HepG2 (cell line): ENCODE measurements at regions not wholly inside any gene's neighbourhood (a gene's known extent, or its start where the extent isn't known, plus 50 kb on each side); places are given as distances from the start of the nearest gene placed in this dataset.
"Not testable (repeated sequence)": the region's sequence is repeated elsewhere in the genome, so short reads cannot be mapped to it uniquely, and the experiment has no call there.

Experiments
- ATAC-seq: fragments of 200-7000 bp; cut with Tn5 transposase; 3 replicates; pipeline ENCODE4 v1.9.1; 2020; ENCODE audit warnings: mild to moderate bottlenecking, moderate library complexity
- BruUV-seq: library from RNA; stranded (reverse); fragments of 400-500 nt; replicated peaks from 2 replicates; lab custom pipeline; 2021; lab: Mats Ljungman, UMichigan
- CTCF ChIA-PET: fragments of 300-600 bp; formaldehyde crosslinking; extraction: SDS; loops from one replicate; lab custom pipeline; 2021; ENCODE audit warnings: low total read pairs, inconsistent platforms, low intra/inter-chr PET ratio; lab: Yijun Ruan, JAX
- POLR2A ChIA-PET: fragments of 350-600 bp; sonication (Branson Sonifier 250); formaldehyde crosslinking; loops from one replicate; lab custom pipeline; 2020; ENCODE audit warnings: antibody characterized with exemption, inconsistent platforms; lab: Yijun Ruan, JAX
- DNase-seq: peaks from one replicate; pipeline ENCODE4 v3.0.0-alpha.2; 2015; ENCODE audit warnings: low spot score
- FAIRE-seq: peaks from 3 replicates; lab custom pipeline; 2011; peaks lifted over from hg19 to GRCh38; lab: Jason Lieb, UNC
- H2AFZ ChIP-seq: one replicate; pipeline ENCODE4 v1.6.1; 2011; ENCODE audit warnings: low read length, inconsistent platforms
- H3K27ac ChIP-seq: fragments of 300-600 bp; 3 replicates; pipeline ENCODE4 v1.8.0; 2011; ENCODE audit warnings: mixed run types, mild to moderate bottlenecking, mixed read lengths, low read length, inconsistent platforms; ENCODE audit not compliant: insufficient read depth; ENCODE audit errors: extremely low read length
- H3K27me3 ChIP-seq, 2 experiments: fragments of 200-600 bp in 1 of 2; 2 replicates in 1 of 2; 3 replicates in 1 of 2; pipeline versions ENCODE4 v1.6.0 to v1.8.0; 2011; ENCODE audit warnings: low read length in 2 of 2, mild to moderate bottlenecking in 2 of 2, moderate library complexity in 2 of 2, inconsistent platforms in 1 of 2; ENCODE audit not compliant: insufficient read depth in 2 of 2, control insufficient read depth in 1 of 2
- H3K36me3 ChIP-seq, 2 experiments: fragments of 200-600 bp in 1 of 2; replicated peaks in 1 of 2; 2 replicates in 1 of 2; 3 replicates in 1 of 2; pipeline versions ENCODE4 v1.5.1 to v1.8.0; 2011; ENCODE audit warnings: low read length in 2 of 2, inconsistent platforms in 1 of 2; ENCODE audit not compliant: insufficient read depth in 2 of 2, control insufficient read depth in 1 of 2
- H3K4me1 ChIP-seq: 2 replicates; pipeline ENCODE4 v1.5.1; 2012; ENCODE audit warnings: low read length, inconsistent platforms; ENCODE audit not compliant: insufficient read depth
- H3K4me2 ChIP-seq: 2 replicates; pipeline ENCODE4 v1.6.0; 2011; ENCODE audit warnings: low read depth, low read length, inconsistent platforms
- H3K4me3 ChIP-seq, 3 experiments: fragments of 200-600 bp in 1 of 3; sonication (generic), shearing (Covaris generic) in 1 of 3; replicated peaks in 1 of 3; 2 replicates each; pipeline ENCODE4 v1.5.1; 2011 to 2016; ENCODE audit warnings: low read length in 3 of 3, inconsistent platforms in 2 of 3, low read depth in 2 of 3, mild to moderate bottlenecking in 2 of 3, control low read depth in 1 of 3, mixed read lengths in 1 of 3; ENCODE audit not compliant: insufficient read depth in 1 of 3
- H3K79me2 ChIP-seq: one replicate; pipeline ENCODE4 v1.6.1; 2011; ENCODE audit warnings: low read length, inconsistent platforms; ENCODE audit not compliant: insufficient read depth
- H3K9ac ChIP-seq: 2 replicates; pipeline ENCODE4 v1.6.0; 2011; ENCODE audit warnings: mild to moderate bottlenecking, low read depth, low read length, inconsistent platforms; ENCODE audit not compliant: insufficient read depth
- H3K9me3 ChIP-seq: 2 replicates; pipeline ENCODE4 v1.5.1; 2012; ENCODE audit warnings: mild to moderate bottlenecking, low read length
- H4K20me1 ChIP-seq: 2 replicates; pipeline ENCODE4 v1.6.0; 2011; ENCODE audit warnings: inconsistent platforms, mild to moderate bottlenecking, low read length, moderate library complexity; ENCODE audit not compliant: insufficient read depth
- BRCA1 ChIP-seq: sonication (generic); formaldehyde crosslinking; IDR thresholded peaks from 2 replicates; pipeline ENCODE4 v1.4.0; 2020; ENCODE audit warnings: missing genetic modification reagents
- HMGA1 ChIP-seq: sonication (generic); formaldehyde crosslinking; conservative IDR thresholded peaks from 2 replicates; pipeline ENCODE4 v1.4.0; 2020; ENCODE audit warnings: missing genetic modification reagents
- KLF15 ChIP-seq: sonication (generic); formaldehyde crosslinking; IDR thresholded peaks from 2 replicates; pipeline ENCODE4 v1.8.1; 2023; ENCODE audit warnings: borderline replicate concordance, mild to moderate bottlenecking, inconsistent platforms, missing genetic modification reagents, mixed read lengths
- NFYB ChIP-seq: sonication (generic); formaldehyde crosslinking; IDR thresholded peaks from 2 replicates; pipeline ENCODE4 v1.4.0; 2020; ENCODE audit warnings: missing genetic modification reagents
- REL ChIP-seq: sonication (generic); formaldehyde crosslinking; conservative IDR thresholded peaks from 2 replicates; pipeline ENCODE4 v1.8.0; 2022; ENCODE audit warnings: mild to moderate bottlenecking, missing genetic modification reagents, moderate library complexity
- SALL2 ChIP-seq: sonication (generic); formaldehyde crosslinking; IDR thresholded peaks from 2 replicates; pipeline ENCODE4 v1.8.1; 2023; ENCODE audit warnings: mild to moderate bottlenecking, missing genetic modification reagents, inconsistent platforms
- ZNF17 ChIP-seq: sonication (generic); formaldehyde crosslinking; IDR thresholded peaks from 2 replicates; pipeline ENCODE4 v1.5.0; 2020; ENCODE audit warnings: mild to moderate bottlenecking, missing genetic modification reagents
- ZNF746 ChIP-seq: sonication (generic); formaldehyde crosslinking; IDR thresholded peaks from 2 replicates; pipeline ENCODE4 v1.8.0; 2022; ENCODE audit warnings: mild to moderate bottlenecking, missing genetic modification reagents
- ZNF75D ChIP-seq: sonication (generic); formaldehyde crosslinking; IDR thresholded peaks from 2 replicates; pipeline ENCODE4 v1.8.1; 2023; ENCODE audit warnings: missing genetic modification reagents, mild to moderate bottlenecking, borderline replicate concordance
- ZNF776 ChIP-seq: sonication (generic); formaldehyde crosslinking; IDR thresholded peaks from 2 replicates; pipeline ENCODE4 v1.4.0; 2020; ENCODE audit warnings: mild to moderate bottlenecking, missing genetic modification reagents
- WGBS: methylation state at CpG from one replicate; pipeline ENCODE4 v1.1.6; 2017; ENCODE audit warnings: low lambda C conversion rate; 5-methylcytosine and 5-hydroxymethylcytosine counted together
- in situ Hi-C: cut with HindIII; loops from 2 replicates; pipeline ENCODE4 v1.10.0; 2017; ENCODE audit warnings: low pct_unique_long_range_greater_than_20kb; ENCODE audit not compliant: extremely low pct_ligation_motif_present
- intact Hi-C: fragments of 100-400 bp; cut with micrococcal nuclease; formaldehyde crosslinking; loops from one replicate; pipeline ENCODE4 v1.10.0; 2022; ENCODE audit not compliant: unreplicated experiment

- no peak overlapping the region for H3K27ac ChIP-seq
- H3K4me3 ChIP-seq, result no peak overlapping the region
- intact Hi-C loops (no loop called here), in situ Hi-C loops (no loop called here)
- H4K20me1 ChIP-seq, result no peaks in the 10 kb centered on the region
- H3K79me2 ChIP-seq, result no peaks in the 10 kb centered on the region
- no peak overlapping the region for H2AFZ ChIP-seq
- no peaks in the 10 kb centered on the region for H3K36me3 ChIP-seq
- no peaks in the 10 kb centered on the region for H3K9me3 ChIP-seq
- WGBS, result 0% methylated on average over 7 of the region's 7 CpGs
- no peak overlapping the region for H3K9ac ChIP-seq
- POLR2A ChIA-PET, result no interaction called here
- BruUV-seq, result no TSS peak
- ATAC-seq, result no peak
- no peak for TF ChIP-seq HMGA1 (CRISPR knock-in tag)
- TF ChIP-seq BRCA1 (CRISPR knock-in tag), result no peak
- no peak for TF ChIP-seq KLF15 (CRISPR knock-in tag)
- no peak for TF ChIP-seq REL (CRISPR knock-in tag)
- TF ChIP-seq ZNF776, result no peak
- TF ChIP-seq ZNF746, result no peak
- TF ChIP-seq ZNF75D (CRISPR knock-in tag), result no peak
- TF ChIP-seq NFYB, result no peak
- TF ChIP-seq ZNF17 (CRISPR knock-in tag), result no peak
- no peak for TF ChIP-seq SALL2 (CRISPR knock-in tag)
- TF ChIP-seq, all 625 proteins: peak for 0
- H3K27me3 ChIP-seq, result 0 out of 5 replicates have a peak, but pooled peaks cover 0 to 4% of the 10 kb centered on the region in 2 experiments
- CTCF ChIA-PET, result no interaction called here
- no peak for FAIRE-seq
- H3K4me1 ChIP-seq, result no peaks in the 10 kb centered on the region
- H3K4me2 ChIP-seq, result no peak overlapping the region
- no peak for DNase-seq
Observed at GRCh38 chr7:3143869-3144775, 100.5 kb upstream of the CARD11 start.

DNA sequence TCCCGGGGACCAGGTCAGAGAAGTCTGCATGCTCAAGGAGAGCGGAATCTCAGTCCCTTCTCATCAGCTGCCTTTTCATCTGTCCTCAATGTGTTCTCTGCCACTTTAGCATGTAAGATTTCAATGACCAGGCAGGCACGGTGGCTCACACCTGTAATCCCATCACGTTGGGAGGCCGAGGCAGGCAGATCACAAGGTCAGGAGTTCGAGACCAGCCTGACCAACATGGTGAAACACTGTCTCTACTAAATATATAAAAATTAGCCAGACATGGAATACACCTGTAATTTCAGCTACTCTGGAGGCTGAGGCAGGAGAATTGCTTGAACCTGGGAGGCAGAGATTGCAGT, 101.1 kb upstream of the CARD11 start:
- H3K9me3 ChIP-seq, H3K79me2 ChIP-seq, H2AFZ ChIP-seq, BruUV-seq, H3K27ac ChIP-seq, intact Hi-C loops, POLR2A ChIA-PET, H3K27me3 ChIP-seq, H4K20me1 ChIP-seq, H3K4me1 ChIP-seq, in situ Hi-C loops, H3K36me3 ChIP-seq, ATAC-seq, DNase-seq, CTCF ChIA-PET, H3K9ac ChIP-seq, FAIRE-seq, H3K4me2 ChIP-seq, H3K4me3 ChIP-seq: not testable (repeated sequence)
- WGBS, result 63% methylated on average over 2 of the region's 6 CpGs
